G401 (cell line): ENCODE measurements at regions not wholly inside any gene's neighbourhood (a gene's known extent, or its start where the extent isn't known, plus 50 kb on each side); places are given as distances from the start of the nearest gene placed in this dataset.
"Not testable (repeated sequence)": the region's sequence is repeated elsewhere in the genome, so short reads cannot be mapped to it uniquely, and the experiment has no call there.

ENCODE experiments used
- DNase-seq: peaks from one replicate; pipeline ENCODE4 v3.0.0-alpha.2; 2015; ENCODE audit warnings: low spot score
- in situ Hi-C: cut with HindIII; loops from 2 replicates; pipeline ENCODE4 v1.10.0; 2016; ENCODE audit warnings: low sequenced_read_pairs, mixed read lengths

DNA sequence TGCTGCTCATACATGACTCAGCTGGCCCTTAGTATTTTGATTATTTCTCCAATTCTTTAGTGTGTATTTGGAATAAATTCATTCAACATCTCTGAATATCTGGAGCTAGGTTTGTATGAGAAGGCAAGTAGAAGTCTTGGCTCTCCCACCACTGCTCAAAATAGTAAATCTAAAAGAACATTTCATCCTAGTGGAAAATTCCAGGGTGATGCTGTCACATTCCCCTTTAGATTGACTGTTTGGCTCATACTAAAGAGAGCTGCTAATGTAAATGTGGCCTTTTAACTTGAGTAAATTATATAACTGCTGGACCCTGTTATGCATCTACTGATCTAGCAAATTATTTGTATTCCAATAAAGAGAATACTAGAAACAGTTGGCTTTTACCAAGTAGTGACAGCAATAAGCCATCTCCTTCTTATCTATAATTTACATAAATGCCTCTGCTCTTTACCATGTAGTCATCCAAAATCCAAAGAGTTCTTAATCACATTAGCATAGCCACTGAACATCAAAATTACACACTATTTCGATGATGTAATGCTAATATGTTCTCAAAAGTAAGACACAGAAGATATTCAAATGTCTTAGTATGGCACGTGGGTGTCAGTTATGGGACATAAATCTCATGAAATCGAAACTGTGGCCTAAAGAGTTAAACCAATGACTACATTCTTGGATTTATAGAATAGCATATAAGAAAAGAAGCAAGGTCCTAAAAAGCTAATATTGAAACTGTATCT is 86.9 kb upstream of the KCND2 start:
- in situ Hi-C loops: no loop called here
- DNase-seq: no peak

DNA sequence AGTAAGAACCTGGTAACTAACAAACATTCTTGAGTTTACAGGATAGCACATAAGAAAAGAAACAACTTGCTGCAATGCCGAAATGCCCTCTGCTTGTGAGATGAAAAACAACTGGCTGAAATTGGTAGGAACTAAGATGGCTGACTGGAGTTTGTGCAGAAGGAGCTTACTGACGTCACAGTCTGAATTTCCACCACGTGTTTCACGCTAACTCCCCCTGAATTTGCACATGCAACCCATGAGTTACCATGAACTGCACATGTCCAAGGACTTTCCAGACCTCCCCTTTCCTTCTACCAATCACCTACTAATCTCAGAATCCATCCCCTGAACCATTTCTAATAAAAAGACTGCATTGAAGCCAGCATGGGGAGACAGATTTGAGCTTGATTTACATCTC is 86.3 kb upstream of the KCND2 start:
- in situ Hi-C loops: no loop called here
- no peak for DNase-seq

DNA sequence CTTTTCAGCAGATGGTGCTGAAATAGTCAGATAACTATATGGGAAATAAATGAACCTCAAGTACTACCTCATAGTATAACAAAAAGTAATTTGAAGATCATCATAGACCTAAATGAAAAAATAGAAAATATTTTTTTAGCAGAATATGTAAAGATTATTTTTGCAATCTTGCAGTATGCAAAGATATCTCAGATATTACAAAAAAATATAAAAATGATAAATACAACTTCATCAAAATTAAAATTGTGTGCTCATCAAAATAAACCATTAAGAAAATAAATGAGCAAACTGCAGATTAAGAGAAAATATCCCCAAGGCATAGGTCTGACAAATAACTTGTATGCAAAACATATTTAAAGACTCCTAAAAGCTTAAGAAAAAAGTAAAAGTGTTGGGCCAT is 83.4 kb upstream of the KCND2 start:
- no peak for DNase-seq
- in situ Hi-C loops: no loop called here

DNA sequence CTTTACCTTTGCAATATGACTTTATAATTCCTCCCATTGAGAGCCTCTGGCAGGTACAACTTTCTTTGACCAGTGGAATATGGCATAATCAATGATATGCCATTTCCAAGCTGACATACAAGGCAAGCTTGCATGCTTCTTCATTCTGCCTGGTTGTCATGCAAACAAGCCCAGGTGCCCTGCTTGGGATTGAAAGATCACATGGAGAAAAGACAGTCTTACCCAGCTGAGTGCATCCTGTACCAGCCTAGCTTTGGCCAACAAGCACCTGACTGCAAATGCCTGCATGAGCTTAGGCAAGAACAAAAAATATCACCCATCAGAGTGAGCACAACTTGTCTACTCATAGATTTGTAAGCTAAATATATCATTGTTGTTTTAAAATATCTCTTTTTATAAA is 82.9 kb upstream of the KCND2 start:
- in situ Hi-C loops: no loop called here
- DNase-seq: peak; percentile 32

DNA sequence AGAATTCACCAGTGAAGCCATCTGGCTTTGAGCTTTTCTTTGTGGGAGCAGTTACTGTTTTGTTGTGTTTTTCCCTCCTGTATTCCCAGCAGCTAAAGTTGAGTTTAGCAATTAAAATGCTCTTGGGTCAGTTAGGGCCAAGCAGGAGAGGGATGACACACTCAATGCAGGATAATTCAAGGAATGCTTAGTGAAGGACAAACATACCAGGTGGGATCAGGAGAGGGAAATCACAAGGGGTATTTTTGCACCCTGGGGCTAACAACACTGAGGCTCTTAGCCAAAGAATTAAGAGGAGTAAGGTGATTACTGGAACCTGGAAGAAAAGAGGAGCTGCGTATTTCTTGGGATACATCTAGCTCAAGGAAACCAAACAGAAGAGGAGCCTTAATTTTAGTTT is 82.4 kb upstream of the KCND2 start:
- DNase-seq: no peak
- in situ Hi-C loops: no loop called here

DNA sequence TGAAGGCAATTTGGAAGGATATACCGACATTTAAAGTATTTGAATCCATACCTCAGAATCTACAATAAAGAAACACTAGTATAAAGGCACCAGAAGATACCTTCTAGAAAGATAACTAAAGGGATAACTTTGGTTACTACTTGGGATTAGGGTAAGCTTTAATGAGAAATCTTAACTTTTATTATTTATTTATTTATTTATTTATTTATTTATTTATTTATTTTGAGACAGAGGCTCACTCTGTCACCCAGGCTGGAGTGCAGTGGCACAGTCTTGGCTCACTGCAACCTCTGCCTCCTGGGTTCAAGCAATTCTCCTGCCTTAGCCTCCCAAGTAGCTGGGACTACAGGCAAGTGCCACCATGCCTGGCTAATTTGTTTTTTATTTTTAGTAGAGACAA is 81.6 kb upstream of the KCND2 start:
- not testable (repeated sequence) for DNase-seq

DNA sequence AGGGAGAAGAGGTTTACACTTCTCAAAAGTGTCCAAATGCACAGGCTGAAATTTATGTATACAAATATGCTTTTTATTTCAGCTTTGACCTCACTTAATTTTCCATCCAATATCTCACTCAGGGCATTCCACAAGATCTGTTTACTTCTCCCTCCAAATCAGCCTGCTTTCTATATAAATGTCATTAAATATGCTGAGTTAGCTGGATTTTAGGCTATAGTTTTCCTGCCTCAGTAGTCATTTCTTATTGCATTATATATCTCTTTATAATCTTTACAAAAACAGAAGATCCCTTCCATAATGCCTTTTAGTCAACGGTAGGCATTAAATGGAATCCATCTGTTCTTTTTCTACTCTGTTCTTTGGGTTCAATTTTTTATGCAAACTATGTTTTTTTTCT is 71.7 kb upstream of the KCND2 start:
- in situ Hi-C loops: no loop called here
- no peak for DNase-seq

More for the DNA sequence above, 81.6 kb upstream of the KCND2 start:
- in situ Hi-C loops: not testable (repeated sequence)

DNA sequence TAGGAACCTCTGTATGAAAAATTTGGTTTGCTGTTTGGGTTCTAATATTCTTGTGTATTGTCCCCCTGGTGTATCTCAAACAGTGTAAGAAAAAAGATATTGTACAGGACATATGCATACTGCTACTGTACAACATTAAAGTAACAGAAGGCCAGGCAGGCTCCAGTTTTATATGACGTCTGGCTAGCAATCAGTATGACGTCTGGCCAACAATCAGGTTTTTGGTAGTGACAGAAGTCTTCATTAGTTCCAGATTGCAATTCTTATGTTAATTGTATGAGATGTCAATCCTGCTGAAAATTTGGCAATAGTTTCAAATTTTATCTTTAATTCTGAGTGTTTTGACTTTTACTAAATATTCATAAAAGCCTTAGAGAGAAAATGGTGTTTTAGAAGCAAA is 67.9 kb upstream of the KCND2 start:
- peak; percentile 50 for DNase-seq
- in situ Hi-C loops: no loop called here

DNA sequence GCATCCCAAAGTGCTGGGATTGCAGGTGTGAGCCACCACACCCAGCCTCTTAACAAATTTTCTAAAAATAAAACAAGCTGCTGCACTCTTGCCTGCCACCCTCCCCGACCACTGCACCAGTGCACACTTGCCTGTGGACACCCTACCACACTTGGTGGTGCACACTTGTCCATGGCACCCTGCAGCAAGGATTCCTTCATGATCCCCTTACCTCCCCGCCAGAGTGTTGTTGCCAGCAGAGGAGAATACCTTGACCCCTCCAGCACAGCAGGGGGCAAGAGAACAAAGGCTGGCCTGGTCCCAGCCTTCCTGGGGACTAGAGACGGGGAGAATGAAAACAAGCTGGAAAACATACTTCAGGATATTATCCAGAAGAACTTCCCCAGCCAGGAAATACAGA is 65.9 kb upstream of the KCND2 start:
- no peak for DNase-seq
- in situ Hi-C loops: no loop called here

DNA sequence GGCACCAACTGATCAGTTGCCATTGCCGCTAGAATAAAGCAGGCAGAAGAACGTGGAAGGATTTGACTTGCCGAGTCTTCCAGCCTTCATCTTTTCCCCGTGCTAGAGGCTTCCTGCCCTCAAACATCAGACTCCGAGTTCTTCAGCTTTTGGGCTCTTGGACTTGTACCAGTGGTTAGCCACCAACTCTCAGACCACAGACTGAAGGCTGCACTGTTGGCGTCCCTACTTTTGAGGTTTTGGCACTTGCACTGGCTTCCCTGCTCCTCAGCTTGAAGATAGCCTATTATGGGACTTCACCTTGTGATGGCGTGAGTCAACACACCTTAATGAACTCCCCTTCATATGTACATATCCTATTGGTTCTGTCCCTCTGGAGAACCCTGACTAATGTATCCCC is 57.3 kb upstream of the KCND2 start:
- in situ Hi-C loops: no loop called here
- DNase-seq: no peak

DNA sequence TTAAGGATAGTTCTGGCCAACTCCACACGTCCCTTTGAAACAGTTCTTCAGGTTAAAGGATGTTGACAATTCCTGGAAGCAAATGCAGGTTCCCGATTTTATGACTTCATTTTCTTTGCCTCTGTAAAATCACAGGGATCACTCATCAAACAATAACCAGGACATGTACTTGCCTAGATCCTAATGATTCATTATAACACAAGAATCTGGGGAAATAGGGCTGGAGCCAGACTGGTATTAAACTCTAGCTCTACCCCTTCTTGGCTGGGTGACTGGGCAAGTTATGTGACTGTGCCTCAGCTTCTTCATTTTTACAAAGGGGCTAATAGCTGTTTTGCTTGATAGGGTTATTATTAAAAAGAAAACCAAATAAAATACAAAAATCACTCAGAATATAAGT is 56.0 kb upstream of the KCND2 start:
- DNase-seq: no peak
- in situ Hi-C loops: no loop called here

DNA sequence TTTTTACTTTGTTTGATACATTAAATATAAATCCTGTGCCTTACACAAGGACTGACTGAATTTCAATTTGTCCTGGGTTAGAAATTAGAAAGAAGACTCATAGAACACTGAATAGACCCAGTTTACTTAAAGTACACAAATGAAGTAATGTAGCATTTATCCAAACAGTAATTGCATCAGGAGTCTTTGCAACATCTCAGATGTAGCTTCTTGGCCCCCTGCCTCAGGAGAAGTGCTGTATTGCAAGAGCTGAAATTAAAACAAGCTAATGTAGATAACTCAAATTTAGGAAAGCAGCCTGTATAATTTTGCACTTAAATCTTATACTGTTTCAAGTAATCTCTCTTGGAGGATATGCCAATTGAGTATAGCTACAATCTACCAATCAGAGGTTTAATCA is 54.3 kb upstream of the KCND2 start:
- in situ Hi-C loops: no loop called here

DNA sequence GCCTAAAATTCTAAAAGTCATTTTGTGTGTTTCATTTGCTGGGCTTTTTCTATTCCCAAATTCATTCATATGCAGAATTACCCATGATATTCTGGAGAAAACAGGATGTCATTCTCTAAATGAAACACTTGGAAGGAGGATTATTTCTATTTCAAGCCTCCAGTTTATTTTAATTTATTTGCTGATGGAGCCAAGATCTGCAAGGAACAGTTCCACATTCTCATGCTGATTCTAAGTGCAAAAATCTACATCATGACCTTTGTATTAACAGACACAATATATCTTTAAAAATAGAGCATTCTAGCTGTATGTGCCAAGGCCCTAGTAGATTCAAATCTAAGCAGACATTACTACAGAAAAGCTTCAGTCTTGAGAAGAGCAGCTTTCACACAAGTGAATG is 51.3 kb upstream of the KCND2 start:
- DNase-seq: no peak
- in situ Hi-C loops: no loop called here

More for the DNA sequence above, 54.3 kb upstream of the KCND2 start:
- DNase-seq: peak; percentile 22
